HG03039 (cell line): ENCODE measurements at regions not wholly inside any gene's neighbourhood (a gene's known extent, or its start where the extent isn't known, plus 50 kb on each side); places are given as distances from the start of the nearest gene placed in this dataset.

Experiments used
- ATAC-seq: cut with Tn5 transposase; IDR thresholded peaks from one replicate; pipeline ENCODE4 v1.9.1; 2021; ENCODE audit warnings: mild to moderate bottlenecking, moderate library complexity; ENCODE audit not compliant: unreplicated experiment

DNA sequence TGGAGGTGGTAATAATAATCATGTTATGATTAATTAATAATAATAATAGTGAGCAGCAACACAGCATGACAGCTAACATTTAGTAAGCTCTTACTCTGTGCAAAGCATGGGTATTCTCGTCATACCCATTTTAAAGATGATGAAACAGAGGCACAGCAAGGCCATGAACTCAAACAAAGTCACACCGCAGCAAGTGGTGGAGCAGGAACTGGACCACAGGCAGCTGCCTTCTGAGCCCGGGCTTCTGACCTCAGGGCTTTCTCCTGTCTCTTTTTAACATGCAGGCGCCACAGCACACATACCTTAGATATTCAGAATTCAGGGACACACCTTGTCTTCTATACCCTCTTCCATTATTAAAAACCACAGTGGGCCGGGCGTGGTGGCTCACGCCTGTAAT lies 50.7 kb upstream of the SPATA12 start:
- no peak for ATAC-seq

- no peak for ATAC-seq
Observed at GRCh38 chr3:57009367-57009766, 51.1 kb upstream of the SPATA12 start.

- no peak for ATAC-seq
Observed at GRCh38 chr3:57007521-57008460, 52.7 kb upstream of the SPATA12 start.

DNA sequence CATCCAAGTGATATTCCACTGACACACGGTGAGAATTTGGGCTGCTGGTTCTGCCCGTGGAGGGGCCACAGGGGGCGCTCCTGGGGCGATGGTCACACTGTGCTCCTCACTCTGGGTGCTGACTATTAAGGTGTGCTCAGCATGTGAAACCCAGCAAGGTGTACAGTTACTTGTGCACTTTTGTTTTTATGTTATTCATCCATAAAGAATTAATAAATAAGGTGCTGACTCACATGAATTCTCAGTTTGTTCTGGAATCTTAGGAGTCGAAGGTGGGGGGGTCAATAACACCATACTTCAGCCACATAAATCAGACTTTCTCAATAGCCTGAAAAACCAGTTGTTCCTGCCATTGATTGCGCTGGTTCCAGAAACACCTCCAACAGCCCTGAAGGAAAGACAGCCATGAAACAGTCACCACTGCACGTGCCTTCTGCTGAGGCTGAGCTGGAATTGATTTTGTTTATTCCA lies 53.5 kb upstream of the SPATA12 start:
- ATAC-seq = no peak

DNA sequence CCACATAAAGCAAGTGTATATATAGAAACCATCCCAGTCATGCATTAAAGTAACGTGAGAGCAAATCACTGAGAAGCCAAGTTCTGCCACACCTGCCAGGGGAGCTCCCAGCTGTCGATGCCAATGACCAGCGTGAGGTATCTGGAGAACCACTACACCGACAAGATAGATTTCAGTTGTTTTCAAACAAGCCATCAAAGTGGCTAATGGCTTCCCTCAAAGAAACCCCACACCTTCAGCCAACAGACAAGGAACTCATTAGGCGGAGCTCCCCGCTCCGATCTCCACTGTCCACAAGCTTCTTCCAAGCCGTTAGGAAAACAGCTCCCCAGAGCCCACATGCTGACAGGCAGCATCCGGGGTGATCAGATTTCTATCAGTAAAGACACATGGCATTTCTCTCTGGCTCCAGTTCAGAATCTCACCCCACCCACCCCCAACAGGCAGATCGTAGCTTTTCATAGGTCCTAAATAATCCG lies 54.2 kb upstream of the SPATA12 start:
- no peak for ATAC-seq

DNA sequence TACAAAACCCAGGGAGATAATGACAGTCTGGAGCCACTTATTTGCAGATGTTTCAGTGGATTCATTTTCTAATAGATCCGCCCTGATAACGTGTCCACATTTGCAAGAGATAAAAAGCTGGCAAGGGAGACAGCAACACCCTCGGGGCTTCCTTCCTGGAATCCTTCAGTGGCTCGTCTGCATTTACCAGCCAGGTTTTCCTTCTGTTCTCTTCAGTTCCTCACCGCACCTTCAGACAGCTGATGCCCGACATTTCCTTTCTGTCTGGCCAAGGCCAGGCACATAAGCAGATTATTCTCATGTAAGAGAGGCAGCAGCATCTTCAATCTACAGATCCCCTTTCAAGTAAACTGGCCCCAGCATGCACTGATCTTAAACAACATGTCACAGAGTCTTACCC lies 56.2 kb upstream of the SPATA12 start:
- no peak for ATAC-seq

DNA sequence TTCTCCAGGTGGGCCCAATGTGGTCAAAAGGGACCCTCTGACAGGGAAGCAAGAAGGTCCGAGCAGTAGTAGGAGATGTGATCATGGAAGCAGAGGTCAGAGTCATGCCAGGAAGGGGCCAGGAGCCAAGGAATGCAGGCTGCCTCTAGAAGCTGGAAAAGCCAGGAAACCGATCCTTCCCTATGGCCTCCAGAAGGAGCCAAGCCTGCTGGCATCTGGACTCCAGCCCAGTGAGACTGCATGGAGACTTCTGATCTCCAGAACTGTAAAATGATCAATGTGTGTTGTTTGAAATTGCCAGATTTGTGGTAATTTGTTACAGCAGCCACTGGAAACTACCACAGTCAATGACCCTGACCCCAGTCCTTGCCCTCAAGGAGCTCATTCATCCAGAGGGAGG lies 56.8 kb upstream of the SPATA12 start:
- ATAC-seq = no peak

GRCh38 chr3:57001356-57001755 lies 59.1 kb upstream of the SPATA12 start:
- ATAC-seq = no peak

GRCh38 chr3:57000012-57000411 lies 60.5 kb upstream of the SPATA12 start:
- no peak for ATAC-seq

- ATAC-seq = no peak
Observed at GRCh38 chr3:56999547-56999946, 60.9 kb upstream of the SPATA12 start.

- ATAC-seq = no peak
Observed at GRCh38 chr3:56998076-56998529, 62.4 kb upstream of the SPATA12 start.

GRCh38 chr3:56997675-56998074 lies 62.8 kb upstream of the SPATA12 start:
- no peak for ATAC-seq

DNA sequence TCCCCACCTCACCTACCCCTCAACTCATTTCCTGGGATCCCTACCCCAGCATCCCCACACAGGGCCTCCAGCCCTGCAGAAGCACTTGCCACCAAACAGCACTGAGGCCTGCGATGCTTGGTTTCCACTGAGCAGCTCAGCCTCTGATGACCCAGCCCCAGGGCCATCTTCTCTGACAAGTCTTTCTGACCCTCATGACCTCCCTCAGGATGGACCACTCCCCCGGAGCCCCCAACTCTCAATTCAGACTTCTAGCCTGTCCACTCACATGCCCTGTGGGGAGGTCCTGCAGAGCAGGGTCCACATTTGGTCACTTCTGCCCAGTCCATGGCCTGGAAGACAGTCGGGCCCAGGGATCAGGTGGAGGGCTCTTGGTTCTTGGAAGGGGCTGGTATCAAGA lies 63.4 kb upstream of the SPATA12 start:
- ATAC-seq = no peak

DNA sequence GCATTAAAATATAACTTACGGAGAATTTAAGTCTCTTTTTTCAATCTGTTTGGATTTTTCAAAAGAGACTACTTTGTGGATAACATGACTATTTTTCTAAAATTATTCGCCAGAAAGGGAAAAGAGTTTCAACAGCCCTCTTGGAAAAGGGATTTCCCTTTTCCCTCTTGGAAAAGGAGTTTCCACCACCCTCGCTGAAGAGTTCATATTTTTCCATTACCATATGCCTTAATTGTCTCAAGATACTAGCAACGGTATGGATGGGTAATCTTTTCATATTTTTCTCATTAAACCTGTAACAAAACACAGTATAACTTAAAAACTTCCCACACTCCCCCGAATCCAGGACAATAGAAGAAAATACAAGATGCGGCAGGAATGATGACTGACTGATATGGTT lies 66.1 kb upstream of the SPATA12 start:
- ATAC-seq = no peak

GRCh38 chr3:56990641-56991015 lies 69.8 kb upstream of the SPATA12 start:
- no peak for ATAC-seq

DNA sequence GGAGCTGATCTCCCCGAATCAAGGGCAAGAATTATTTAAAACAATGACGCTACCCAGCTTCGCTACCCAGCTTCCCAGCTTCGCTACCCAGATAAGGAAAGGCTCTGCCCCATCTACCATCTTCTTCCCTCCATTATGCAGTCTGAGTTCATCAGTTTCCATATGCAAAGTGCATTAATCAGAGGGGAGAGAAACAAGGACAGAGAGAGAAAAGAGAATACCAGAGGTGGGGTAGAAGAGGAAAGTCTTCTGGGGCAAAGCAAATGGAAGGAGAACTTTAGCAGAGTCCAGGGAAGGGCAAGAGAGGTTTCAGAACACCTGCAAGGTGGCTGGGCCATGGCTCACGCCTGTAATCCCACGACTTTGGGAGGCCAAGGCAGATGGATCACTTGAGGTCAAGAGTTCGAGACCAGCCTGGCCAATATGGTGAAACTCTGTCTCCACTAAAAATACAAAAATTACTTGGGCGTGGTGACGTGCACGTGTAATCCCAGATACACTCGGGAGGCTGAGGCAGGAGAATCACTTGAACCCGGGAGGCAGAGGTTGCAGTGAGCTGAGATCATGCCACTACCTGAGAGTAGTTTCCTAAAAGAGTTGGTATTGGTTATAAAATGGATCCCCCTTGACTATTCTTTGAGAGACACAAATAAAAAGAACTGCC lies 70.4 kb upstream of the SPATA12 start:
- ATAC-seq = no peak

DNA sequence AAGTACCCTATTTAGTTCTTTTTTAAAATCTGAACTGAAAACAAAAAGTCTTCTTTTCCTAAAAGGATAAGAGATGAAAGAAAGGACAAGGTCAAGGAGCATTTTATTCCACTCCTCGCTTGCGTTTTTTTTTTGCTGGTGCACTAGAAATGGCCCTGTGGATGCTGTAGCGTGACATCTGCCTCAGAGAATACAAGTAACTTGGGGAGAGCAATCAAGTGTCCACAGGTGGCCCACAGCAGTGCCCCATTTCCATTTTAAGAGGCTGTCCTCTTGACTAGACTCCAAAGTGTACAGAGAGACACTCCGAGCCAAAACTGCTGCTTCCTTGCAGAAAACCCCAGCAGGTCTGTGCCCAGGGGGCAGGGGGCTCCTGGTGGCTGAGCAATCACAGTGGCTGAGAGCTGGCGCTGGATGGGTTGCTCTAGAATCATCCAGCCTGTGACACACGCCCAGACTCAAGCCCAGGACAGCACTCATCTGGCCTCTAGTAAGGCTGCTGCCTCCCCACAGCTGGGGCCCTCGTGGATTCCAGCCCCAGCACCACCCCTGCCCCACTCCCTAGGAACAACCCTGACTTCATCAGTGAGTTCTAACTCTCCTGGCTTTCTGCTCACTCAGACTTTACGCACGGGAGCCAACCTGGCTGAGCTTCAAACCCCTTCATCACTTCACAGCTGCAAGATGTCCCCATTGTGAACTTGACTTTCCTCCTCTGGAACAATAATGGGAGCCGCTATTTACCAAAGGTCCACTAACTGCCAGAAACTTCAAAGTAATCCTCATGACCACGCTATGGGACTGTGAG lies 71.1 kb upstream of the SPATA12 start:
- no peak for ATAC-seq

DNA sequence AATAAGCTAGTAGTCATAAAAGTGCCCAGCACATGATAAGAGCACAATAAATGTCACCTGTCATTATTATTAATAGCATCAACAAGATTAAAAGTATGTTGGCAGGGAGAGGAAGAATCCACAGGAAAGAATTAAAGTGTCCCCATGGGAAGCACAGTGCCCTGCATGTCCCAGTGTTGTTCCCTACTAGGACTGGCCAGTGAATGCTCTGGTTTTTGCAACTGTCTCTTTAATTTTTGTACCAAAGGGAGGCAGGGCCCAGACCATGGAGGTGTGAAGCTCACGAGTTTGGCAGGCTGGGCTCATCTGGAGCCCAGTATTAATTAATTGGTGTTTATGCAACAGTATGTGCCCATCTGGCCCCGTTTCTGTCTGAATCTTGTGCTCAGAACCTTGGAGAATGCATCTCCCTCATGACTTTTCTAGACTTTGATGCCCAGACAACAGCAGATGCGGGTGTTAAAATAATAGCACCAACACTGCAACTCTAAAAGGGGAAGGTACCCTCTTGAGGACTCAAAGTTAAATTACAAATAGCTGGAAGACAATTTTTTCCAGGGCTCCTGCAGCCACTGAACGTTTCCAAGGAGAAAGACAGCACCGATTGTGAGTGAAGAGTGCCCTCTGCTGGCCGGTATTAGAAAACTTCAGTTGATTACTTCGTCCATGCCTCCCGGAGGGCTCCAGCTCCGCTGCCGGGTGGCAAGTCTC lies 71.9 kb upstream of the SPATA12 start:
- ATAC-seq = no peak

GRCh38 chr3:56987238-56987895 lies 73.1 kb upstream of the SPATA12 start:
- ATAC-seq = no peak

- no peak for ATAC-seq
Observed at GRCh38 chr3:56986347-56986746, 74.1 kb upstream of the SPATA12 start.
